Heart right ventricle (tissue), 16 donors: ENCODE measurements at regions not wholly inside any gene's neighbourhood (a gene's known extent, or its start where the extent isn't known, plus 50 kb on each side); places are given as distances from the start of the nearest gene placed in this dataset.

Experiments used
- ATAC-seq, 8 donors: fragments of 200-7000 bp; cut with Tn5 transposase; one replicate each; pipeline ENCODE4 v1.9.1; 2020; ENCODE audit warnings: mild to moderate bottlenecking in 8 of 8, moderate library complexity in 8 of 8, moderate number of reproducible peaks in 1 of 8
- DNase-seq, 2 donors: peaks; one replicate each; pipeline ENCODE4 v3.0.0-alpha.2; 2020
- H3K27ac ChIP-seq, 10 donors: fragments of 200-600 bp; sonication (generic) in 2 of 10; one replicate each; pipeline versions ENCODE4 v1.5.0 to v1.8.0; 2020 to 2022; ENCODE audit warnings: mild to moderate bottlenecking in 3 of 10
- H3K27me3 ChIP-seq, 7 donors: fragments of 200-600 bp; one replicate each; pipeline ENCODE4 v1.8.0; 2021 to 2022; ENCODE audit warnings: mild to moderate bottlenecking in 2 of 7
- H3K36me3 ChIP-seq, 9 donors: fragments of 200-600 bp; sonication (generic) in 1 of 9; one replicate each; pipeline versions ENCODE4 v1.5.0 to v1.8.0; 2020 to 2022; ENCODE audit warnings: mild to moderate bottlenecking in 2 of 9
- H3K4me1 ChIP-seq, 9 donors: fragments of 200-600 bp; sonication (generic) in 1 of 9; one replicate each; pipeline versions ENCODE4 v1.5.0 to v1.8.0; 2020 to 2022; ENCODE audit warnings: mild to moderate bottlenecking in 4 of 9
- H3K4me3 ChIP-seq, 10 donors: fragments of 200-600 bp; sonication (generic) in 2 of 10; one replicate each; pipeline versions ENCODE4 v1.5.0 to v1.8.0; 2020 to 2022; ENCODE audit warnings: mild to moderate bottlenecking in 7 of 10, moderate library complexity in 2 of 10
- H3K9me3 ChIP-seq, 11 donors: fragments of 200-600 bp in 10 of 11; sonication (generic) in 2 of 11; one replicate each; pipeline versions ENCODE4 v1.5.0 to v1.8.0; 2013 to 2022; ENCODE audit warnings: mild to moderate bottlenecking in 2 of 11, control low read depth in 1 of 11, moderate library complexity in 1 of 11
- WGBS, 2 donors: extraction: QIAGEN DNeasy Blood & Tissue Kit; methylation state at CpG; one replicate each; pipeline ENCODE4 v1.1.7; 2013; ENCODE audit warnings: inconsistent platforms in 1 of 2; 5-methylcytosine and 5-hydroxymethylcytosine counted together
- intact Hi-C, 10 donors: fragments of 100-400 bp; cut with DNase I; formaldehyde crosslinking; loops; one replicate each; pipeline versions ENCODE4 v1.11.1 to v1.14.2; 2022
- TF ChIP-seq, protein P1 (sequence below), 9 donors: fragments of 200-600 bp; sonication (generic) in 2 of 9; IDR thresholded peaks; one replicate each; pipeline versions ENCODE4 v1.5.0 to v1.8.0; 2021 to 2022; ENCODE audit warnings: antibody characterized with exemption in 9 of 9, mild to moderate bottlenecking in 5 of 9, moderate library complexity in 1 of 9
- donor health status: Arrhythmogenic right ventricular cardiomyopathy.
- donor health status: ischemic (EF 13 %, LVEDD 7.1; RV severe dilation, severe dysfunction).
- donor health status: healthy with polysubstance abuse.
- donor health status: DM: no; HTN: yes; CAD: no.
- donor health status: DM: no; HTN: no; CAD: no.
- donor health status: ischemic (EF 25% LVEDD 6.9; RV normal size, moderate dysfunction).
- donor health status: ischemic (EF 25% LVEDD 5.7; RV mildly dilated, moderate dysfunction).
- donor health status: healthy.
- donor health status: DM: yes; HTN: yes; CAD: no.
- donor health status: Ischemic cardiomyopathy.
- donor health status: ischemic (EF 35%, LVEDD 5.7; RV mildly dilated, moderate dysfunction).
- donor health status: nonischemic (EF 11% LVEDD 7.7; RV severe dilation, severe dysfunction).
- donor health status: DM: yes; HTN: yes; CAD: no.
- donor health status: PGD.
- donor health status: ischemic (EF 29% LVEDD 5.4; RV normal size, mild dysfunction).
- donor health status: nonischemic (EF 23%, LVEDD 6.1; RV moderate dilation, normal function).

- Histone ChIP-seq H3K36me3 (no peaks in the 10 kb centered on the region), H3K27ac (no peak overlapping the region), H3K27me3 (no peaks in the 10 kb centered on the region), H3K4me3 (no peak overlapping the region), H3K4me1 (no peaks in the 10 kb centered on the region), H3K9me3 (peaks cover 0 to 21% (median 6%) of the 10 kb centered on the region in 11 donors)
- intact Hi-C loops = no loop called here
- DNase-seq (no peak), ATAC-seq (no peak)
- WGBS, 2 donors = 68 to 71% methylated on average over 6 of the region's 6 CpGs
- TF ChIP-seq, protein P1, sequence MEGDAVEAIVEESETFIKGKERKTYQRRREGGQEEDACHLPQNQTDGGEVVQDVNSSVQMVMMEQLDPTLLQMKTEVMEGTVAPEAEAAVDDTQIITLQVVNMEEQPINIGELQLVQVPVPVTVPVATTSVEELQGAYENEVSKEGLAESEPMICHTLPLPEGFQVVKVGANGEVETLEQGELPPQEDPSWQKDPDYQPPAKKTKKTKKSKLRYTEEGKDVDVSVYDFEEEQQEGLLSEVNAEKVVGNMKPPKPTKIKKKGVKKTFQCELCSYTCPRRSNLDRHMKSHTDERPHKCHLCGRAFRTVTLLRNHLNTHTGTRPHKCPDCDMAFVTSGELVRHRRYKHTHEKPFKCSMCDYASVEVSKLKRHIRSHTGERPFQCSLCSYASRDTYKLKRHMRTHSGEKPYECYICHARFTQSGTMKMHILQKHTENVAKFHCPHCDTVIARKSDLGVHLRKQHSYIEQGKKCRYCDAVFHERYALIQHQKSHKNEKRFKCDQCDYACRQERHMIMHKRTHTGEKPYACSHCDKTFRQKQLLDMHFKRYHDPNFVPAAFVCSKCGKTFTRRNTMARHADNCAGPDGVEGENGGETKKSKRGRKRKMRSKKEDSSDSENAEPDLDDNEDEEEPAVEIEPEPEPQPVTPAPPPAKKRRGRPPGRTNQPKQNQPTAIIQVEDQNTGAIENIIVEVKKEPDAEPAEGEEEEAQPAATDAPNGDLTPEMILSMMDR (IDR thresholded peaks at IDR 0.05) = no peak
Observed at GRCh38 chr17:12269751-12270150, 249.1 kb downstream of the MAP2K4 start.

DNA sequence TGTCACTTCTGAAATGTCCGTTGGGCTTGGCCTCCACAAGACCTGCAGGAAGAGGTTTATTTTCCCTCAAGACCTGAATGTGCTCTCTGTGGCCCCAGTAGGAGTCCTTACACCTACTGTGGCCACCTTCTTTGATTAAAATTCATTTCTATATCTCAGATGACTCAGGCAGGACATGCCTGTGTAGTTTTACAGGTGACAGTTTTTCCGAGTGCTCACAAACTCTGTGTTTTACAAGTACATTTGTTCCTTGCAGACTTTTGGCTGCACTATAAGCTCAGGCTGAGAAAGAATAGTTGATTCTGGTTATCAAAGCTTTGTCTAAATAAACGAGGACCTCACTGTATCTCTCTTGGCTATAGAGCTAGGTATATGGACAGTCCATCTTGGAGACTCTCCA is 257.1 kb downstream of the MAP2K4 start:
- Histone ChIP-seq H3K4me1 (no peaks in the 10 kb centered on the region), H3K4me3 (no peak overlapping the region), H3K27me3 (no peaks in the 10 kb centered on the region), H3K9me3 (peaks cover 0 to 15% (median 6%) of the 10 kb centered on the region in 11 donors), H3K27ac (no peak overlapping the region), H3K36me3 (no peaks in the 10 kb centered on the region)
- 66 to 68% methylated on average over 3 of the region's 3 CpGs for WGBS, 2 donors
- intact Hi-C loops = no loop called here
- no peak for ATAC-seq
- TF ChIP-seq, protein P1 (IDR thresholded peaks at IDR 0.05) = no peak
- no peak for DNase-seq

- intact Hi-C loops = no loop called here
- DNase-seq (no peak), ATAC-seq (no peak)
- TF ChIP-seq, protein P1 (IDR thresholded peaks at IDR 0.05) = no peak
- Histone ChIP-seq H3K4me1 (no peaks in the 10 kb centered on the region), H3K4me3 (no peak overlapping the region), H3K36me3 (no peaks in the 10 kb centered on the region), H3K9me3 (no peaks in the 10 kb centered on the region), H3K27me3 (no peaks in the 10 kb centered on the region), H3K27ac (no peak overlapping the region)
- WGBS, 2 donors = 43 to 62% methylated on average over 1 of the region's 1 CpG
Observed at GRCh38 chr17:12282056-12282455, 261.4 kb downstream of the MAP2K4 start.

DNA sequence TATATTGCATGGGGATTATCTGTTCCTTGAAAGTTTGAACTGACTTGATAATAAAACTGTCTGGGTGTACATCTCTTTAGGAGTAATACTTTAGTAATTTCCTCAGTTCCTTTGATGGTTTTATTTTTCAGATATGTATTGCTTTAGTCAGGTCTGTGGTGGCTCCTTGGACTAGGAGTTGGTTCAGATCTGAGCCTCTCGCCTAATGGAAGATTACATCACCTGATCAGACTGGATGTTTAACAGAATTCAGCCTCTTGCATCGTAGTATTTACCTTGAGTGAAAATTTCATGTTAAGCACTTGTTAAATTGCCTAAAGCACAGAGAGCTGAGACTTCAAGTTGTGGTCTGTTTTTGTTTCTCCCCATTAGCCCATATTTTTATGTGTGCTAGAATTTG is 267.3 kb downstream of the MAP2K4 start:
- 41% methylated on average over 2 of the region's 2 CpGs for WGBS, 2 donors
- Histone ChIP-seq H3K4me1 (no peaks in the 10 kb centered on the region), H3K27ac (no peak overlapping the region), H3K27me3 (no peaks in the 10 kb centered on the region), H3K4me3 (no peak overlapping the region), H3K9me3 (no peaks in the 10 kb centered on the region), H3K36me3 (no peaks in the 10 kb centered on the region)
- no peak for DNase-seq
- ATAC-seq = no peak
- TF ChIP-seq, protein P1 (IDR thresholded peaks at IDR 0.05) = no peak
- intact Hi-C loops = no loop called here

GRCh38 chr17:12290207-12290606 is 269.5 kb downstream of the MAP2K4 start:
- intact Hi-C loops = no loop called here
- Histone ChIP-seq H3K4me3 (no peak overlapping the region), H3K4me1 (no peaks in the 10 kb centered on the region), H3K9me3 (no peaks in the 10 kb centered on the region), H3K27me3 (no peaks in the 10 kb centered on the region), H3K36me3 (no peaks in the 10 kb centered on the region), H3K27ac (no peak overlapping the region)
- DNase-seq = no peak
- WGBS, 2 donors = 64 to 72% methylated on average over 6 of the region's 6 CpGs
- TF ChIP-seq, protein P1 (IDR thresholded peaks at IDR 0.05) = no peak
- ATAC-seq = no peak
